ENCODE measurements at regions not wholly inside any gene's neighbourhood (a gene's known extent, or its start where the extent isn't known, plus 50 kb on each side); places are given as distances from the start of the nearest gene placed in this dataset.

- H3K36me3 ChIP-seq (ENCODE audit: low read depth): no peaks in the 10 kb centered on the region
- TF ChIP-seq CTCF (conservative IDR thresholded peaks at IDR 0.05): no peak
- intact Hi-C loops (cut with micrococcal nuclease; ENCODE audit: unreplicated experiment): no loop called here
- ChIA-PET POLR2A (ENCODE audit: unreplicated experiment) (no interaction called here), CTCF (no interaction called here)
- no peaks in the 10 kb centered on the region for H3K79me2 ChIP-seq (ENCODE audit: low read depth)
- BruUV-seq (replicated peaks): no TSS peak
- no peaks in the 10 kb centered on the region for H3K9me2 ChIP-seq (ENCODE audit: insufficient read depth)
- H3K4me2 ChIP-seq: no peak overlapping the region
- no peaks in the 10 kb centered on the region; the same call in 1 of the 2 replicates for H3K9me3 ChIP-seq (ENCODE audit: insufficient read depth, low read depth)
- no peak overlapping the region for H3K4me3 ChIP-seq
- H2AFZ ChIP-seq: no peak overlapping the region
- no peaks in the 10 kb centered on the region for H3K27me3 ChIP-seq (ENCODE audit: insufficient read depth, low read depth)
- no peaks in the 10 kb centered on the region for H3F3A ChIP-seq (ENCODE audit: insufficient read depth, low read depth)
- no peak for DNase-seq
- H3K27ac ChIP-seq: no peak overlapping the region
- H3K4me1 ChIP-seq (replicated peaks; ENCODE audit: insufficient read depth): no peaks in the 10 kb centered on the region
- no peaks in the 10 kb centered on the region for H4K20me1 ChIP-seq (ENCODE audit: insufficient read depth)
Observed at GRCh38 chr7:123351027-123351426, 151.3 kb upstream of the SLC13A1 start.

- H3F3A ChIP-seq (ENCODE audit: insufficient read depth, low read depth): no peaks in the 10 kb centered on the region
- no TSS peak for BruUV-seq (replicated peaks)
- no peaks in the 10 kb centered on the region for H3K27me3 ChIP-seq (ENCODE audit: insufficient read depth, low read depth)
- no peaks in the 10 kb centered on the region for H3K4me1 ChIP-seq (replicated peaks; ENCODE audit: insufficient read depth)
- no peaks in the 10 kb centered on the region; the same call in 1 of the 2 replicates for H3K9me3 ChIP-seq (ENCODE audit: insufficient read depth, low read depth)
- POLR2A ChIA-PET (ENCODE audit: unreplicated experiment): no interaction called here
- H4K20me1 ChIP-seq (ENCODE audit: insufficient read depth): no peaks in the 10 kb centered on the region
- intact Hi-C loops (cut with micrococcal nuclease; ENCODE audit: unreplicated experiment): no loop called here
- CTCF ChIA-PET: no interaction called here
- H3K79me2 ChIP-seq (ENCODE audit: low read depth): no peaks in the 10 kb centered on the region
- H3K36me3 ChIP-seq (ENCODE audit: low read depth): no peaks in the 10 kb centered on the region
- no peak for DNase-seq
- no peak overlapping the region for H3K4me3 ChIP-seq
- no peak for TF ChIP-seq EZH2 (IDR thresholded peaks at IDR 0.05; ENCODE audit: low read depth)
- no peak for TF ChIP-seq CTCF (conservative IDR thresholded peaks at IDR 0.05)
- H2AFZ ChIP-seq: peak overlapping the region; percentile 11; the same call in 1 of the 2 replicates
- no peaks in the 10 kb centered on the region for H3K9me2 ChIP-seq (ENCODE audit: insufficient read depth)
- no peak overlapping the region for H3K4me2 ChIP-seq
- no peak overlapping the region for H3K27ac ChIP-seq
Observed at GRCh38 chr7:123348690-123349089, 148.9 kb upstream of the SLC13A1 start.

GRCh38 chr7:123346766-123347165 lies 147.0 kb upstream of the SLC13A1 start:
- ChIA-PET POLR2A (ENCODE audit: unreplicated experiment) (no interaction called here), CTCF (no interaction called here)
- Histone ChIP-seq H3K4me1 (replicated peaks; ENCODE audit: insufficient read depth) (no peaks in the 10 kb centered on the region), H4K20me1 (ENCODE audit: insufficient read depth) (no peaks in the 10 kb centered on the region), H3K36me3 (ENCODE audit: low read depth) (no peaks in the 10 kb centered on the region), H3K9me3 (ENCODE audit: insufficient read depth, low read depth) (no peaks in the 10 kb centered on the region; the same call in 1 of the 2 replicates), H3K9me2 (ENCODE audit: insufficient read depth) (no peaks in the 10 kb centered on the region), H3K4me3 (no peak overlapping the region), H3F3A (ENCODE audit: insufficient read depth, low read depth) (no peaks in the 10 kb centered on the region), H3K4me2 (no peak overlapping the region), H3K27me3 (ENCODE audit: insufficient read depth, low read depth) (no peaks in the 10 kb centered on the region), H3K79me2 (ENCODE audit: low read depth) (no peaks in the 10 kb centered on the region), H2AFZ (no peak overlapping the region), H3K27ac (no peak overlapping the region)
- no peak for TF ChIP-seq CTCF (conservative IDR thresholded peaks at IDR 0.05)
- no TSS peak for BruUV-seq (replicated peaks)
- intact Hi-C loops (cut with micrococcal nuclease; ENCODE audit: unreplicated experiment): no loop called here
- no peak for DNase-seq
